Keratinocyte (primary cell): ENCODE measurements at regions not wholly inside any gene's neighbourhood (a gene's known extent, or its start where the extent isn't known, plus 50 kb on each side); places are given as distances from the start of the nearest gene placed in this dataset.
"Not testable (repeated sequence)": the region's sequence is repeated elsewhere in the genome, so short reads cannot be mapped to it uniquely, and the experiment has no call there.

Source experiments
- EZH2 ChIP-seq: IDR thresholded peaks from one replicate; pipeline ENCODE4 v1.6.1; 2012; ENCODE audit warnings: inconsistent platforms, mild to moderate bottlenecking, low read length, moderate library complexity
- TF ChIP-seq, protein P1 (sequence below), 3 experiments: IDR thresholded peaks in 1 of 3; conservative IDR thresholded peaks in 1 of 3; optimal IDR thresholded peaks in 1 of 3; 2 replicates in 2 of 3; 3 replicates in 1 of 3; pipeline versions ENCODE3 to v1.5.1; 2011; ENCODE audit warnings: low read length in 3 of 3, mild to moderate bottlenecking in 3 of 3, moderate library complexity in 2 of 3, control low read depth in 1 of 3, inconsistent platforms in 1 of 3; ENCODE audit not compliant: insufficient read depth in 2 of 3; ENCODE audit errors: extremely low read depth in 1 of 3

DNA sequence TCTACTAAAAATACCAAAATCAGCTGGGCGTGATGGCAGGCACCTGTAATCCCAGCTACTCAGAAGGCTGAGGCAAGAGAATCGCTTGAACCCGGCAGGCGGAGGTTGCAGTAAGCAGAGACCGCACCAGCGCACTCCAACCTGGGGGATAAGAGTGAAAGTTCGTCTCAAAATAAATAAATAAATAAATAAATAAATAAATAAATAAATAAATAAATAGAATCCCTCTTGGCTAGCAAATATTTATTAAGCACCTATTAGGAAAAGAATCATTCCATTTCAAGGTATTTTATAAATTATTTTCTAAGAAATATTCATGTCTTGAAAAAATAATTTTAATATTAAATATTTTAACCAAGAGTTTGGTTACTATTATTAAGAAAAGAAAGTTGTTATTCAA lies 1539.2 kb upstream of the SLC10A2 start:
- TF ChIP-seq, protein P1, sequence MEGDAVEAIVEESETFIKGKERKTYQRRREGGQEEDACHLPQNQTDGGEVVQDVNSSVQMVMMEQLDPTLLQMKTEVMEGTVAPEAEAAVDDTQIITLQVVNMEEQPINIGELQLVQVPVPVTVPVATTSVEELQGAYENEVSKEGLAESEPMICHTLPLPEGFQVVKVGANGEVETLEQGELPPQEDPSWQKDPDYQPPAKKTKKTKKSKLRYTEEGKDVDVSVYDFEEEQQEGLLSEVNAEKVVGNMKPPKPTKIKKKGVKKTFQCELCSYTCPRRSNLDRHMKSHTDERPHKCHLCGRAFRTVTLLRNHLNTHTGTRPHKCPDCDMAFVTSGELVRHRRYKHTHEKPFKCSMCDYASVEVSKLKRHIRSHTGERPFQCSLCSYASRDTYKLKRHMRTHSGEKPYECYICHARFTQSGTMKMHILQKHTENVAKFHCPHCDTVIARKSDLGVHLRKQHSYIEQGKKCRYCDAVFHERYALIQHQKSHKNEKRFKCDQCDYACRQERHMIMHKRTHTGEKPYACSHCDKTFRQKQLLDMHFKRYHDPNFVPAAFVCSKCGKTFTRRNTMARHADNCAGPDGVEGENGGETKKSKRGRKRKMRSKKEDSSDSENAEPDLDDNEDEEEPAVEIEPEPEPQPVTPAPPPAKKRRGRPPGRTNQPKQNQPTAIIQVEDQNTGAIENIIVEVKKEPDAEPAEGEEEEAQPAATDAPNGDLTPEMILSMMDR (optimal IDR thresholded peaks at IDR 0.05 in 1 of 3, IDR thresholded peaks at IDR 0.05 in 1 of 3, conservative IDR thresholded peaks at IDR 0.05 in 1 of 3; ENCODE audit: extremely low read depth in 1 of 3, insufficient read depth in 2 of 3, low read length in 3 of 3) = not testable (repeated sequence)
- TF ChIP-seq EZH2 = not testable (repeated sequence)
